Activated CD4-positive, alpha-beta T cell treated with anti-CD3 and anti-CD28 coated beads, Interleukin-2, amount 10 ng/mL, durations not matched to agents 24 days and 14 days (primary cell): ENCODE measurements at regions not wholly inside any gene's neighbourhood (a gene's known extent, or its start where the extent isn't known, plus 50 kb on each side); places are given as distances from the start of the nearest gene placed in this dataset.

Experiments
- DNase-seq: peaks from one replicate; pipeline ENCODE4 v3.0.0; 2022
- H3K27ac Mint-ChIP-seq: one replicate; pipeline ENCODE4 v1.8.0; 2022; ENCODE audit warnings: mild to moderate bottlenecking, mixed read lengths
- H3K27me3 Mint-ChIP-seq: one replicate; pipeline ENCODE4 v1.8.0; 2022; ENCODE audit warnings: mixed read lengths
- H3K36me3 Mint-ChIP-seq: one replicate; pipeline ENCODE4 v1.8.0; 2022; ENCODE audit warnings: low read depth, mild to moderate bottlenecking, mixed read lengths
- H3K4me1 Mint-ChIP-seq: one replicate; pipeline ENCODE4 v1.8.0; 2021; ENCODE audit warnings: mixed read lengths
- H3K4me3 Mint-ChIP-seq: one replicate; pipeline ENCODE4 v1.8.0; 2022; ENCODE audit warnings: mild to moderate bottlenecking, moderate library complexity, mixed read lengths
- H3K9me3 Mint-ChIP-seq: one replicate; pipeline ENCODE4 v1.8.0; 2021; ENCODE audit warnings: mixed read lengths
- intact Hi-C: fragments of 100-400 bp; cut with micrococcal nuclease; formaldehyde crosslinking; loops from one replicate; pipeline ENCODE4 v1.15.1; 2023

DNA sequence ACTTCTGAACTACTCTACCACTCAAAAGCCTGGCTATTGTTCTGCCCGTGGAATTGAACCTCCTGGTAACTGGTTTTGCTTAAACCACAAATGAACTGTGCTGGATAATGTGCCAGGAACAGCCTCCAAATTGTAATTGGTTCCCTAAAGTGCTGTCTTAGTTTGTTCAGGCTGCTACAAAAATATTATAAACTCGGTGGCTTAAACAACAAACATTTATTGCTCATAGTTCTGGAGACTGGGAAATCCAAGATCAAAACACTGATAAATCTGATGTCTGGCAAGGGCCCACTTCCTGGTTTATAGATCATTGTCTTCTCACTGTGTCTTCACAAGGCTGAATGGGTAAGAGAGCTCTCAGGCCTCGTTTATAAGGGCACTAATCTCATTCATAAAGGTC is 149.2 kb upstream of the NCKAP5 start:
- H3K27ac Mint-ChIP-seq: no peak overlapping the region
- intact Hi-C loops: no loop called here
- no peak for DNase-seq
- no peak overlapping the region for H3K4me3 Mint-ChIP-seq
- H3K4me1 Mint-ChIP-seq: no peaks in the 10 kb centered on the region
- H3K9me3 Mint-ChIP-seq: no peaks in the 10 kb centered on the region
- no peaks in the 10 kb centered on the region for H3K27me3 Mint-ChIP-seq
- H3K36me3 Mint-ChIP-seq: no peaks in the 10 kb centered on the region

DNA sequence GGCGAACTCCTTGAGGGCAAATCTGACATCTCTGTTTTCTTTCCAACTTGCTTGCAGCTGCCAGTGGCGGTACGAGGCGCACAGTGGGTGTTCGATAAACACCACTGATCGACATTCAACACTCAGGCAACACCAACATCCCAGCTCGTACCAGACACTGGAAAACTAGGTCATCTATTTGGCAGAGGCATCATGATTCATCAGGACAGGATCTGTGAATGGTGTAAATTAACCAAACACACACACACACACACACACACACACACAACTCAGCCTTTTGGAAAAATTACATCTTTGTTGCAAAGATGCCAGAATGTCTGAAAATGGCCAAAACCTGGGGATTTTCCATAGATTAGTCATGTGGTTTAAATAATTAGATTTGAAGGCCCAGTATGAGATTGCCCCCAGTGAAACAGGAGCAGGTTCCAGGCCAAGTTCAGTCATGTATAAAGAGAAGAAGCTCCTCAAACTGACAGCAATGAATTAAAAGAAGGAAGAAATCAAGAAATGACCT is 150.5 kb upstream of the NCKAP5 start:
- Mint-ChIP-seq H3K9me3 (no peaks in the 10 kb centered on the region), H3K36me3 (no peaks in the 10 kb centered on the region), H3K4me1 (no peaks in the 10 kb centered on the region), H3K27ac (no peak overlapping the region), H3K27me3 (no peaks in the 10 kb centered on the region), H3K4me3 (no peak overlapping the region)
- intact Hi-C loops: no loop called here
- DNase-seq: no peak

DNA sequence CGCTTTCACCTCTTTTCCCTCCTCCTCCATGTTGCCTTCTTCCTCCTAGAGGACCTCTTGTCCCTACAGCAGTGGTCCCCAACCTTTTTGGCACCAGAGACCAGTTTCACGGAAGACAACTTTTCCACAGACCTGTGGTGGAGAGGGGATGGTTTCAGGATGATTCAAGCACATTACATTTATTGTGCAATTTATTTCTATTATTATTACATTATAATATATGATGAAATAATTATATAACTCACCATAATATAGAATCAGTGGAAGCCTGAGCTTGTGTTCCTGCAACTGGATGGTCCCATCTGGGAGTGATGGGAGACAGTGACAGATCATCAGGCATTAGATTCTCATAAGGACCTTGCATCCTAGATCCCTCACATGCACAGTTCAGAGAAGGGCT is 152.2 kb upstream of the NCKAP5 start:
- no peak overlapping the region for H3K27ac Mint-ChIP-seq
- no peaks in the 10 kb centered on the region for H3K4me1 Mint-ChIP-seq
- H3K27me3 Mint-ChIP-seq: no peaks in the 10 kb centered on the region
- H3K4me3 Mint-ChIP-seq: no peak overlapping the region
- no peaks in the 10 kb centered on the region for H3K36me3 Mint-ChIP-seq
- DNase-seq: no peak
- intact Hi-C loops: no loop called here
- no peaks in the 10 kb centered on the region for H3K9me3 Mint-ChIP-seq

DNA sequence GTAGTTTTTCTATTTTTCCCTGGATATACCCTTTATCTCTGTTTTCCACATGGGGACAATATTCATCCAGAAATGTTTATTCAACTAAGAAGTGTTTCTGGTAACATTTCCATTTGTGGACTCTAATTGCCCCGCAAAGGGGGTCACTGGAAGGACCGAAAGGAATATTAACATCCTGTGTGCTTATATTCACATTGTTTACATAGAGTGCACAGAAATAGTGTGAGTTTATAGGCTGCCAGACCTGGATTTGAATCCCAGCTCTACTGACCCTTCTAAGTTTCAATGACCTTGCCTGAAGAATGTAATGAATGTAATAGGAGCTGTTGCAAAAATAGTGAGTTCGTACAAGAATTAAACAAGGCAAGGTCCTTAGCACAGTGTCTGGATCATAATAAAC is 152.9 kb upstream of the NCKAP5 start:
- no peak for DNase-seq

DNA sequence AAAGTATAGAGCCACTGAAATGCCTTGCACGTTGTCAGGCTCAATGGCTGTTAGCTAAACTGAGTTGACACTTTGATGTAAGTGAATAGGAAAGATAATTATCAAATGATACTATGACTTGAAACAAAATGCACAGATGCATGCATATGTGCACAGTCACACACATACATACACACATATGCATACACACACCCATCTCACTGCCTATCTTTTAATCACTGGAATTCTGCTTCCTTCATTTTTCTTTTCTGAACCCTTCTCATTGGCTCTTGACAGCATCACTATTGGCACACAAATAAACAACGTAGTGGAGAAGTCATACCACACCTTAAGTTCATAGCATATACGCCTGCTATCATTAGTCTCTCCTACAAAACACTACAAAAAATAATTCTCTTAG is 154.9 kb upstream of the NCKAP5 start:
- no peak overlapping the region for H3K27ac Mint-ChIP-seq
- no peaks in the 10 kb centered on the region for H3K27me3 Mint-ChIP-seq
- intact Hi-C loops: no loop called here
- no peaks in the 10 kb centered on the region for H3K36me3 Mint-ChIP-seq
- H3K4me3 Mint-ChIP-seq: no peak overlapping the region
- H3K9me3 Mint-ChIP-seq: no peaks in the 10 kb centered on the region
- no peak for DNase-seq
- H3K4me1 Mint-ChIP-seq: peaks cover 2% of the 10 kb centered on the region

More for the DNA sequence above, 152.9 kb upstream of the NCKAP5 start:
- intact Hi-C loops: no loop called here
- no peaks in the 10 kb centered on the region for H3K4me1 Mint-ChIP-seq
- H3K9me3 Mint-ChIP-seq: no peaks in the 10 kb centered on the region
- H3K36me3 Mint-ChIP-seq: no peaks in the 10 kb centered on the region
- H3K4me3 Mint-ChIP-seq: no peak overlapping the region
- H3K27ac Mint-ChIP-seq: no peak overlapping the region
- H3K27me3 Mint-ChIP-seq: no peaks in the 10 kb centered on the region

DNA sequence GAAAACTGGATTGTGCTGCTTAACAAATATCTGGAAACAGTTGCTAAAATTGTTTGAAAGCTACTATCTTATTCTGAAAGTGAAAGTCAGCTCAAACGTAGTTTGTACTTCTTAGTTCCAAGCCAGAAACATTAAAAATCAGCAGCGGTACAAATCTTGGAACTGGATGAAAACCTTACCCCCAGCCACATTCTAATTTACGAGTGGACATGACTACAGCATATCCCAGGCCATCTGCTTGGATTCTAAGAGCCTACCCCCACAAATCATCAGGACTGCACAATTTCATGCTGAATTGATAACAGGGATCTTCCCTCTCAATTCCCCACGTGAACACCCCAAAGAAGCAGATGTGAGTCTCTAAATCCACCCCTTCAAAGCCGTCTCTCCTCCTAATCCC is 158.7 kb upstream of the NCKAP5 start:
- Mint-ChIP-seq H3K36me3 (no peaks in the 10 kb centered on the region), H3K27me3 (no peaks in the 10 kb centered on the region), H3K4me1 (peaks cover 2% of the 10 kb centered on the region), H3K9me3 (no peaks in the 10 kb centered on the region), H3K27ac (no peak overlapping the region), H3K4me3 (no peak overlapping the region)
- intact Hi-C loops: no loop called here
- DNase-seq: no peak

DNA sequence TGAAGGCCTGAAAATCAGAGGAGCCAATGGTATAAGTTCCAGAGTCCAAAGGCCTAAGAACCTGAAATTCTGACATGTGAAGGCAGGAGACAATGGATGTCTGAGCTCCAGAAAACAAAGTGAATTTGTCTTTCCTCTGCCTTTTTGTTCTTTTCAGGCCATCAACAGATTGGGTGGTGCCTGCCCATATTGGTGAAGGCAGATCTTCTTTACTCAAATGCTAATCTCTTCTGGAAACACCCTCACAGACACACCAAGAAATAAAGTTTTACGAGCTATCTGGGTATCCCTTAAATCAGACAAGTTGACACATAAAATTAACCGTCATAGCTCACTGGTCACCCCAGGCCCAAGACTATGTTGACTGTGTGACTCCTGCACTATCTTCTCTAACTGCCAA is 163.8 kb upstream of the NCKAP5 start:
- no peak for DNase-seq
- H3K4me3 Mint-ChIP-seq: no peak overlapping the region
- no peaks in the 10 kb centered on the region for H3K9me3 Mint-ChIP-seq
- H3K27ac Mint-ChIP-seq: no peak overlapping the region
- no peaks in the 10 kb centered on the region for H3K27me3 Mint-ChIP-seq
- intact Hi-C loops: no loop called here
- H3K36me3 Mint-ChIP-seq: no peaks in the 10 kb centered on the region
- peaks cover 1% of the 10 kb centered on the region for H3K4me1 Mint-ChIP-seq

DNA sequence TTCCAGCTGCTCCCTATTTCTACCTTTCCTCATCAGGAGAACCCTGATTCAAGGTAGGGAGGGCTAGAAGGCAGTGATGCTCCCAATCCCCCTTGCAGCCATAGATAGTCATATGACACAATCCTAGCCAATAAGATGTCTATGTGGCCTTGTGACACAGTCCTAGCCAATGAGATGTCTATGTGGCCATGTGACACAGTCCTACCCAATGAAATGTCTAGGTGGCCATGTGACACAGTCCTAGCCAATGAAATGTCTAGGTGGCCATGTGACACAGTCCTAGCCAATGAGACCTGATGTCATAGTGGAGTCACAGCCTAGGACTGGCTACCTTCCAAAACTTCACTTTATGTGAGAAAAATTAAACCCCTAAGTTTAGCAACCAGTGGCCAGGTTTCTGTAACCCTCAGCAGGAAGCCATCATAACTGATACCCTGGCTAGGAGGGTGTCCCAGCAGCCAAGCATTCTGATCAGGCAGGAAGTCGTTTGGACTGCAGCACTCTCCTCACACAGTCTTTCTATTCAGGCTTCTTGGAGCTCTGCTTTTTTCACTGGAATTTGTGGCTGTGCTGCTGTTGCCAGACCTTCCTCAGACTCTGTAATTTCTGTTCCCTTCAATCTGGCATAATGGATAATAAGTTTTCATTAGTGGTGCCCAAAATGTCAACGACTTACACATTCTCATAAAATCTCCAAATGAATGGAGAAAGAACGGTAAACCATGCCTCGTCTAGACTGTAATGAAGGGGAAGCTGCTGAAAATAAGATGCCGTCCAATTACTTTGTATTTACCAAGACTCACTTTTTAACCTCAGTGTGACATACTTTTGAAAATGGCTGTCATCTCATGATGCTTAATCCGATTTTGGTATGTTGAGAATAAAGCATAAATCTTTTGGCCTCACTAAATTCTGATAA is 165.0 kb upstream of the NCKAP5 start:
- no peak overlapping the region for H3K4me3 Mint-ChIP-seq
- H3K27me3 Mint-ChIP-seq: no peaks in the 10 kb centered on the region

DNA sequence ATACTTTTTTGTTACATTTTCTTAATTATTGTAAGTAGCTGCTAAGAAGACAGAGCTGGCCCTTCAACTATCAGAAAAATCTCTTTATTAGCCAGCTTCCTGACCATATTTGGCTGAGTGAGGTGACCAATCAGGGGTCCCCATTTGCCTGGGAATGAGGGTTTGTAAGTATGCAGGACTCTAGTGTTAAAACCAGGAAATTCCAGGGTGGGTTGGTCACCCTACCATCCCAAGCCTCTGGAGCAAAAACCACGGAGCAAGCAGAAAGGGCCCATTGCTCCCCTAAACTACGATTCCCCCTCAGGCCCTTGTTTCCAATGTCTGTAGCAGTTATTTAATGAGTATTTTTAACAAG is 165.6 kb upstream of the NCKAP5 start:
- Mint-ChIP-seq H3K9me3 (no peaks in the 10 kb centered on the region), H3K27ac (no peak overlapping the region), H3K27me3 (no peaks in the 10 kb centered on the region), H3K4me1 (no peaks in the 10 kb centered on the region), H3K36me3 (no peaks in the 10 kb centered on the region), H3K4me3 (no peak overlapping the region)
- intact Hi-C loops: no loop called here
- DNase-seq: no peak

More for the DNA sequence above, 165.0 kb upstream of the NCKAP5 start:
- DNase-seq: no peak
- no peaks in the 10 kb centered on the region for H3K9me3 Mint-ChIP-seq
- no peak overlapping the region for H3K27ac Mint-ChIP-seq
- H3K36me3 Mint-ChIP-seq: no peaks in the 10 kb centered on the region
- intact Hi-C loops: no loop called here
- no peaks in the 10 kb centered on the region for H3K4me1 Mint-ChIP-seq

DNA sequence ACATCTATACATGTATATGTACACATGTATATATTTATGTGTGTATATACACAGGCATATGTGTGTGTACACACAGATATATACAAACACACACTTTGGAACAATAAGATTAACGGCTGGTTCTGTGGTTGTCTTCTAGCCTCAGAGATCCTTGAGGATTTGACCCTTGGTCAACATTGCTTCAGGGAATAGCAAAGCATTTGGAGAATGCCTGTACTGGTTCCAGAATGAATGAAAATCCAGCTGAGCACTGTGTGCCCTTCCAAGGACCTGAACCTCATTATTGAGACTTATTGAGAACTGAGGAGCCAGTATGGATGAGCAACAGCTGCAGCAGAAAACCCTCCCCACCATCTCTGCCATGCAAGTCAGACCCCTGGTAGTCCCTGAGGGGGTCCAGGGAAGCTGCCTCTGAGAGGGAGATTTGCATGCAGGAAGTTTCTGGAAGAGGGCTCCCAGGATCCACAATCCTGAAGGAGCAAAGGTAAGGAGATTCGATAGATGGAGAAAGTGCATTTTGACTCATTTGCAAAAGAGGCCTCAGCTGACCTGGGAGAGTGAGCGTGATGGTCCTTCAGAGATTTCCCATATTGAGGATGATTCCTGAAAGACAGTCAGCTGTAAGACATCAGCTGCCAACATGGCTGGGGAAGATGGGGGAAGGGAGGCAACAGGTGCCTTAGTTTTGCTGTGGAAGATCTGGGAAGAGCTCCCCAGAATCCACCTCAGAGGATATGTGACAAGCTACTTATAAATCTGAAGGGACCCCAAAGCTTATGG is 166.6 kb upstream of the NCKAP5 start:
- intact Hi-C loops: no loop called here
- H3K4me3 Mint-ChIP-seq: no peak overlapping the region

DNA sequence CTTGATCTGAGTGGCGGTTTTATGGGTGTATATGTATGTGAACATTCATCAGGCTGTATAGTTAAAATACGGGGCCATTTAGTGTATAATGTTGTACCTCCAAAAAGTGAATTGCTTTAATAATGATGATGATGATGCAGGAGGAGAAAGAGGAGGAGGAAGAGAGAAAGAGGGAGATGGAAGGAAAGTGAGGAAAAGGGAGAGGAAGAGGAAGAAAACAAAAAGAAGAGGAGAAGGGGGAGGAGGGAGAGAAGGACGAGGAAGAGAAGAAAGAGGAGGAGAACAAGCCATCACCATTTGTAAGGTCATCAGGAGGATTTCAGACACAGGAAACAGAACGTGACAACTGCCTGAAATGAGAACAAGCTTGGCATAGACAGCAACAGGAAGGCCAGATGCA is 168.4 kb upstream of the NCKAP5 start:
- intact Hi-C loops: no loop called here
- H3K27me3 Mint-ChIP-seq: no peaks in the 10 kb centered on the region
- no peak overlapping the region for H3K4me3 Mint-ChIP-seq
- H3K36me3 Mint-ChIP-seq: no peaks in the 10 kb centered on the region
- H3K4me1 Mint-ChIP-seq: no peaks in the 10 kb centered on the region
- no peaks in the 10 kb centered on the region for H3K9me3 Mint-ChIP-seq
- H3K27ac Mint-ChIP-seq: no peak overlapping the region
- no peak for DNase-seq

More for the DNA sequence above, 166.6 kb upstream of the NCKAP5 start:
- no peaks in the 10 kb centered on the region for H3K27me3 Mint-ChIP-seq
- no peak overlapping the region for H3K27ac Mint-ChIP-seq
- no peaks in the 10 kb centered on the region for H3K9me3 Mint-ChIP-seq
- no peaks in the 10 kb centered on the region for H3K36me3 Mint-ChIP-seq
- no peaks in the 10 kb centered on the region for H3K4me1 Mint-ChIP-seq
- no peak for DNase-seq

DNA sequence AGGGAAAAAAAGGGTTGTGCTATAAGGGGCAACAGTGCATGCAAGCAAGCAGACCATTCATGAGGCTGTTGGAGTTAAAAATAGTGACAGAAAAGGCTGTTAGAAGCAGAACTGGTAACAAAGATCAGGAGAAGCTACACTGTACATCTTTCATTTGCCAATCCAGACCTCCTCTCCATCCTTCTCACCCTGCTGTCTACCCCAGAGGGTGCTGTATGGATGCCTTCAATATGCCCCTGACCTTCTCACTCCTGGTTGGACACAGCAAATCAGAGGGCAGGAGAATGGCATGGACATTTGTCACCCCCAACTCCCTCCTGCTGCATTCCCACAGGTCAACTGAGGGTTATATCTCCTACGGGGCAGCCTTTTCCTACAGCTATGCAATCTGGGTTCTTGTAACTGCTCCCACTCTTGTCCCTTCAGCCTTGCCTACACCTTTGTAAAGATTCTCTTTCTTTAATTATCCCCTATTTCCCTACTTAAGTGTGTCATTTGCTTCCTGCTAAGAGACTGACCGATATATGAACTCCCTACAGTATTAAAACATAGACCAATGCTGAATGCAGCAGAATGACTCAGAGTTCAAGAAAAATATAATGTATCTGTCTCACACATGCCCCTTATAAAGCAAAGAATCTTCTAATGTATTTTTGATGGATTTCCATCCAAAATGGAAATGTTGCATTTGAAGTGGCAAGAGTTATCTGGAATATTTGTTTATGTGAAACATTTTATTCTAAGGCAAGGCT is 169.2 kb upstream of the NCKAP5 start:
- intact Hi-C loops: no loop called here
- H3K36me3 Mint-ChIP-seq: no peaks in the 10 kb centered on the region
- DNase-seq: no peak
- no peak overlapping the region for H3K27ac Mint-ChIP-seq
- no peaks in the 10 kb centered on the region for H3K4me1 Mint-ChIP-seq
- H3K4me3 Mint-ChIP-seq: no peak overlapping the region
- H3K9me3 Mint-ChIP-seq: no peaks in the 10 kb centered on the region
- H3K27me3 Mint-ChIP-seq: no peaks in the 10 kb centered on the region

DNA sequence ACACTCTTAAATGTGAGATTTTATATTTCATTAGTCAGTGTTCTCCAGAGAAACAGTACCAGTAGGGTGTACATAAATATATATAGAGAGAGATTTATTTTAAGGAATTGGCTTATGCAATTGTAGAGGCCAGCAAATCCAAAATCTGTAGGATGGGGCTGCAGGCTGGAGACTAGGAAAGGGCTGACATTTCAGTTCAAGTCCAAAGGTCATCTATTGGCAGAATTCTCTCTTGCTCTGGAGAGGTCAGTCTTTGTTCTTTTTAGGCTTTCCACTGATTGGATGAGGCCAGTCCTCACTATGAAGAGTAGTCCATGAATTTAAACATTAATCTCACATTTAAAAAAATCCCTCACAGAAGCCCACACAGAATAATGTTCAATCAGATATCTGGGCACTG is 170.8 kb upstream of the NCKAP5 start:
- DNase-seq: no peak
- no peaks in the 10 kb centered on the region for H3K36me3 Mint-ChIP-seq
- intact Hi-C loops: no loop called here
- H3K27ac Mint-ChIP-seq: no peak overlapping the region
- no peaks in the 10 kb centered on the region for H3K9me3 Mint-ChIP-seq
- no peaks in the 10 kb centered on the region for H3K4me1 Mint-ChIP-seq
- H3K27me3 Mint-ChIP-seq: no peaks in the 10 kb centered on the region
- H3K4me3 Mint-ChIP-seq: no peak overlapping the region

DNA sequence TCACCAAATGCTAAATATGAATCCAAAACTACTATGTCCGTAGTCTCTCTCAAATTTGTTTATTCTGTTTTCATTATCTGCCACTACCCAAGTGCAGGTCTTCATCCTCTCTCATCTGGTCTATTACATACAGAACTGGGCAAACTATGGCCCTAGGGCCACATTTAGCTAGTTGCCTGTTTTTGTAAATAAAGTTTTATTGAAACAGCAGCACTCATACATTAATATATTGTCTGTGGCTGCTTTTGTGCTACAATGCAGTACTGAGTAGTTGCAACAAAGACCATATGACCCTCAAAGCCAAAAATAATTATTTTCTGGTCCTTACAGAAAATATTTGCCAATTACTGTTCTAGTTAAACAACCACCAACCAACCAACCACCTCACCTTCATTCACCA is 172.2 kb upstream of the NCKAP5 start:
- Mint-ChIP-seq H3K27ac (no peak overlapping the region), H3K27me3 (no peaks in the 10 kb centered on the region), H3K4me1 (no peaks in the 10 kb centered on the region), H3K9me3 (no peaks in the 10 kb centered on the region), H3K36me3 (no peaks in the 10 kb centered on the region), H3K4me3 (no peak overlapping the region)
- intact Hi-C loops: no loop called here
- no peak for DNase-seq
